GM13976 (cell line): ENCODE measurements at regions not wholly inside any gene's neighbourhood (a gene's known extent, or its start where the extent isn't known, plus 50 kb on each side); places are given as distances from the start of the nearest gene placed in this dataset.

Experiments
- DNase-seq: peaks from one replicate; pipeline ENCODE4 v3.0.0; 2012; ENCODE audit warnings: low spot score
- CTCF ChIP-seq: IDR thresholded peaks from 2 replicates; pipeline ENCODE4 v1.5.1; 2012; ENCODE audit warnings: borderline replicate concordance, mild to moderate bottlenecking; ENCODE audit not compliant: insufficient read depth; ENCODE audit errors: extremely low read depth, missing control alignments, control extremely low read depth
- in situ Hi-C: fragments of 300-500 bp; cut with MboI; formaldehyde crosslinking; loops from one replicate; pipeline ENCODE4 v1.12.0; 2022; ENCODE audit warnings: low sequenced_read_pairs, mixed read lengths, inconsistent platforms; ENCODE audit not compliant: unreplicated experiment

GRCh38 chr9:38306899-38307298, 85.6 kb upstream of the ALDH1B1 start:
- DNase-seq = no peak
- in situ Hi-C loops = no loop called here
- no peak for TF ChIP-seq CTCF

GRCh38 chr9:38305582-38305981, 86.9 kb upstream of the ALDH1B1 start:
- in situ Hi-C loops = no loop called here
- no peak for DNase-seq
- TF ChIP-seq CTCF = no peak

- TF ChIP-seq CTCF = no peak
- in situ Hi-C loops = no loop called here
- no peak for DNase-seq
These were observed 91.0 kb upstream of the ALDH1B1 start for GRCh38 chr9:38301376-38302106.

- DNase-seq = no peak
These were observed 92.6 kb upstream of the ALDH1B1 start for GRCh38 chr9:38299856-38300255.

GRCh38 chr9:38298904-38299303, 93.6 kb upstream of the ALDH1B1 start:
- DNase-seq = no peak
- TF ChIP-seq CTCF = no peak
- in situ Hi-C loops = no loop called here

More at GRCh38 chr9:38299856-38300255, 92.6 kb upstream of the ALDH1B1 start:
- in situ Hi-C loops = no loop called here
- no peak for TF ChIP-seq CTCF

GRCh38 chr9:38298503-38298902, 94.0 kb upstream of the ALDH1B1 start:
- in situ Hi-C loops = no loop called here
- no peak for DNase-seq
- no peak for TF ChIP-seq CTCF
